ENCODE measurements at regions not wholly inside any gene's neighbourhood (a gene's known extent, or its start where the extent isn't known, plus 50 kb on each side); places are given as distances from the start of the nearest gene placed in this dataset.

- TF ChIP-seq CEBPB (IDR thresholded peaks at IDR 0.05), result no peak
- no peak for TF ChIP-seq FOXM1 (IDR thresholded peaks at IDR 0.05; ENCODE audit: borderline replicate concordance, low read depth)
- TF ChIP-seq EP300 (IDR thresholded peaks at IDR 0.05; ENCODE audit: borderline replicate concordance), result no peak
- no peak for TF ChIP-seq NFIC (IDR thresholded peaks at IDR 0.05)
- no peak for TF ChIP-seq MAX (IDR thresholded peaks at IDR 0.05)
- no peak for TF ChIP-seq USF1 (IDR thresholded peaks at IDR 0.05)
- TF ChIP-seq EGR1 (IDR thresholded peaks at IDR 0.05), result no peak
- TF ChIP-seq RAD21 (IDR thresholded peaks at IDR 0.05; ENCODE audit: low read depth), result no peak
- no peak for TF ChIP-seq TCF12 (IDR thresholded peaks at IDR 0.05; ENCODE audit: low read depth)
- no peak for TF ChIP-seq YY1 (IDR thresholded peaks at IDR 0.05; ENCODE audit: low read depth)
- TF ChIP-seq TEAD4 (IDR thresholded peaks at IDR 0.05), result no peak
These were observed 832.6 kb upstream of the SLITRK5 start for GRCh38 chr13:86838411-86839120.

GRCh38 chr13:86839221-86839620 lies 832.0 kb upstream of the SLITRK5 start:
- TF ChIP-seq TAF1 (IDR thresholded peaks at IDR 0.05; ENCODE audit: low read depth), result no peak
- TF ChIP-seq USF1 (IDR thresholded peaks at IDR 0.05), result no peak
- TF ChIP-seq NFIC (IDR thresholded peaks at IDR 0.05), result no peak
- TF ChIP-seq CREB1 (IDR thresholded peaks at IDR 0.05; ENCODE audit: low read depth), result no peak
- no peak for TF ChIP-seq YY1 (IDR thresholded peaks at IDR 0.05; ENCODE audit: low read depth)
- no peak for TF ChIP-seq ZBTB7A (IDR thresholded peaks at IDR 0.05; ENCODE audit: low read depth)
- TF ChIP-seq EP300 (IDR thresholded peaks at IDR 0.05; ENCODE audit: borderline replicate concordance), result no peak
- no peak for TF ChIP-seq TEAD4 (IDR thresholded peaks at IDR 0.05)
- no peak for TF ChIP-seq CEBPB (IDR thresholded peaks at IDR 0.05)
- no peak for TF ChIP-seq REST (IDR thresholded peaks at IDR 0.05; ENCODE audit: low read depth)
- TF ChIP-seq RAD21 (IDR thresholded peaks at IDR 0.05; ENCODE audit: low read depth), result no peak
- no peak for TF ChIP-seq MAX (IDR thresholded peaks at IDR 0.05)
- no peak for TF ChIP-seq EGR1 (IDR thresholded peaks at IDR 0.05)
- no peak for TF ChIP-seq FOXM1 (IDR thresholded peaks at IDR 0.05; ENCODE audit: borderline replicate concordance, low read depth)

GRCh38 chr13:86840250-86841191 lies 830.6 kb upstream of the SLITRK5 start:
- TF ChIP-seq REST (IDR thresholded peaks at IDR 0.05; ENCODE audit: low read depth), result no peak
- no peak for TF ChIP-seq TCF12 (IDR thresholded peaks at IDR 0.05; ENCODE audit: low read depth)
- no peak for TF ChIP-seq EP300 (IDR thresholded peaks at IDR 0.05; ENCODE audit: borderline replicate concordance)
- no peak for TF ChIP-seq EGR1 (IDR thresholded peaks at IDR 0.05)
- TF ChIP-seq YY1 (IDR thresholded peaks at IDR 0.05; ENCODE audit: low read depth), result no peak
- no peak for TF ChIP-seq FOXM1 (IDR thresholded peaks at IDR 0.05; ENCODE audit: borderline replicate concordance, low read depth)
- TF ChIP-seq CREB1 (IDR thresholded peaks at IDR 0.05; ENCODE audit: low read depth), result no peak

- TF ChIP-seq MAX (IDR thresholded peaks at IDR 0.05) (no peak), USF1 (IDR thresholded peaks at IDR 0.05) (no peak), NFIC (IDR thresholded peaks at IDR 0.05) (no peak), TEAD4 (IDR thresholded peaks at IDR 0.05) (no peak), CREB1 (IDR thresholded peaks at IDR 0.05; ENCODE audit: low read depth) (no peak), CEBPB (IDR thresholded peaks at IDR 0.05) (no peak), FOXM1 (IDR thresholded peaks at IDR 0.05; ENCODE audit: borderline replicate concordance, low read depth) (no peak), TCF12 (IDR thresholded peaks at IDR 0.05; ENCODE audit: low read depth) (no peak), REST (IDR thresholded peaks at IDR 0.05; ENCODE audit: low read depth) (no peak), TAF1 (IDR thresholded peaks at IDR 0.05; ENCODE audit: low read depth) (no peak)
These were observed 829.9 kb upstream of the SLITRK5 start for GRCh38 chr13:86841264-86841663.

Measured in Ishikawa (cell line).